ENCODE measurements at regions not wholly inside any gene's neighbourhood (a gene's known extent, or its start where the extent isn't known, plus 50 kb on each side); places are given as distances from the start of the nearest gene placed in this dataset.

- TF ChIP-seq EZH2 (IDR thresholded peaks at IDR 0.05) (no peak), CTCF (IDR thresholded peaks at IDR 0.05) (no peak), EZH2phosphoT487 (IDR thresholded peaks at IDR 0.05) (no peak)
Observed at GRCh38 chr6:1182722-1183521, 129.0 kb upstream of the FOXQ1 start.
